Upper lobe of right lung (tissue), 1 donor: ENCODE measurements at regions not wholly inside any gene's neighbourhood (a gene's known extent, or its start where the extent isn't known, plus 50 kb on each side); places are given as distances from the start of the nearest gene placed in this dataset.

Experiments
- ATAC-seq: fragments of 200-7000 bp; cut with Tn5 transposase; one replicate; pipeline ENCODE4 v1.9.1; 2020; ENCODE audit warnings: mild to moderate bottlenecking, moderate library complexity
- DNase-seq: peaks from one replicate; pipeline ENCODE4 v3.0.0-alpha.2; 2020
- H3K27ac ChIP-seq: fragments of 200-600 bp; one replicate; pipeline ENCODE4 v1.8.0; 2022
- H3K27me3 ChIP-seq: fragments of 200-600 bp; one replicate; pipeline ENCODE4 v1.8.0; 2022; ENCODE audit warnings: mild to moderate bottlenecking
- H3K36me3 ChIP-seq: fragments of 200-600 bp; one replicate; pipeline ENCODE4 v1.8.0; 2022
- H3K4me1 ChIP-seq: fragments of 200-600 bp; one replicate; pipeline ENCODE4 v1.8.0; 2022
- H3K4me3 ChIP-seq: fragments of 200-600 bp; one replicate; pipeline ENCODE4 v1.8.0; 2022; ENCODE audit warnings: mild to moderate bottlenecking
- H3K9me3 ChIP-seq: fragments of 200-600 bp; one replicate; pipeline ENCODE4 v1.8.0; 2022
- intact Hi-C: fragments of 100-400 bp; cut with DNase I; formaldehyde crosslinking; loops from one replicate; pipeline ENCODE4 v1.11.0; 2022
- TF ChIP-seq, protein P1 (sequence below): fragments of 200-600 bp; IDR thresholded peaks from one replicate; pipeline ENCODE4 v1.8.0; 2022; ENCODE audit warnings: antibody characterized with exemption
- donor health status: DM: no; HTN: yes; CAD: no; lungs with severe emphysema.

DNA sequence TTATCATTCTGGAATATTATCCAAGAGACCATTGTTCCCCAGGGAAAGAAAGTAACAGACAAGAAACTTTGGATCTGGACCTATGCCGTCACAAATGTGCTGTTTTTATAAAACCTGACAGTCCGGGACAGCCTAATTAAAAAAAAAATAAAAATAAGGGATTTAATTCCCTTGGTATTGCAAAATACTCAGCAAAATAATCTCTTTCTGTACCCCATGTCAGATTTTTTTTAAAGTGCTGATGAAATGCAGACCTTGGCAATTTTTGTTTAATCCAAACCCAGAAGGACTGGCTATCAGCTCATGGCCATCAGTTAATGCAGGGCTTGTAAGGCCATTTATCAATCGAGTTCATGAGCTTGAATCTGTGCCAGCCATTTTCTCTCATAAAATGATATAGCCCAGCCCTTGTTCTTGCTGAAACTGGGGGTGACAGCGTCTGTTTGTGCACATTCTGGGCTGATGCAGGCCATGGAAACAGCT, 162.7 kb upstream of the S1PR3 start:
- H3K4me1 ChIP-seq, result no peaks in the 10 kb centered on the region
- intact Hi-C loops, result no loop called here
- H3K4me3 ChIP-seq, result no peak overlapping the region
- no peaks in the 10 kb centered on the region for H3K36me3 ChIP-seq
- TF ChIP-seq, protein P1, sequence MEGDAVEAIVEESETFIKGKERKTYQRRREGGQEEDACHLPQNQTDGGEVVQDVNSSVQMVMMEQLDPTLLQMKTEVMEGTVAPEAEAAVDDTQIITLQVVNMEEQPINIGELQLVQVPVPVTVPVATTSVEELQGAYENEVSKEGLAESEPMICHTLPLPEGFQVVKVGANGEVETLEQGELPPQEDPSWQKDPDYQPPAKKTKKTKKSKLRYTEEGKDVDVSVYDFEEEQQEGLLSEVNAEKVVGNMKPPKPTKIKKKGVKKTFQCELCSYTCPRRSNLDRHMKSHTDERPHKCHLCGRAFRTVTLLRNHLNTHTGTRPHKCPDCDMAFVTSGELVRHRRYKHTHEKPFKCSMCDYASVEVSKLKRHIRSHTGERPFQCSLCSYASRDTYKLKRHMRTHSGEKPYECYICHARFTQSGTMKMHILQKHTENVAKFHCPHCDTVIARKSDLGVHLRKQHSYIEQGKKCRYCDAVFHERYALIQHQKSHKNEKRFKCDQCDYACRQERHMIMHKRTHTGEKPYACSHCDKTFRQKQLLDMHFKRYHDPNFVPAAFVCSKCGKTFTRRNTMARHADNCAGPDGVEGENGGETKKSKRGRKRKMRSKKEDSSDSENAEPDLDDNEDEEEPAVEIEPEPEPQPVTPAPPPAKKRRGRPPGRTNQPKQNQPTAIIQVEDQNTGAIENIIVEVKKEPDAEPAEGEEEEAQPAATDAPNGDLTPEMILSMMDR, result no peak
- H3K27me3 ChIP-seq, result peaks cover 9% of the 10 kb centered on the region
- H3K27ac ChIP-seq, result no peak overlapping the region
- no peak for DNase-seq
- H3K9me3 ChIP-seq, result no peaks in the 10 kb centered on the region
- ATAC-seq, result no peak

DNA sequence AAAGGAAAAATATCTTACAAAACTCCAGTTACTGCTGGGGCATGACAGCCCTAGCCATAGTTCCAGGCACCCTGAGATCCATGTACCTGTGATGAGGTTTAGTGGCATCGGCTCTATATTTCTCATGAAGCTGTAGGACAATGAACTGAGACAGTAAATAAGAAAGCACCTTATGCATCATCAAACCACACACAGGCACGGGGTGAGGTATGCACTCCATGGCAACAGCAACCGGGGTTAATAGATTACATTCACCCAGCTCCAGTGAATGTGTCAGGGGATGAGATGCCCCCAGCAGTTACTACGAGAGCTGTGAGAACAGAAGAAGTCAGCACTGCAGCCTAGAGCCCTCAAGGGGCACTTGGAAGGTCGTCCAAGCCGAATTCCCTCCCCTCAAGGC, 162.0 kb upstream of the S1PR3 start:
- no peaks in the 10 kb centered on the region for H3K36me3 ChIP-seq
- H3K4me3 ChIP-seq, result no peak overlapping the region
- H3K27me3 ChIP-seq, result peaks cover 9% of the 10 kb centered on the region
- H3K4me1 ChIP-seq, result no peaks in the 10 kb centered on the region
- H3K27ac ChIP-seq, result no peak overlapping the region
- intact Hi-C loops, result no loop called here
- TF ChIP-seq, protein P1, result no peak
- ATAC-seq (no peak), DNase-seq (no peak)
- H3K9me3 ChIP-seq, result no peaks in the 10 kb centered on the region

DNA sequence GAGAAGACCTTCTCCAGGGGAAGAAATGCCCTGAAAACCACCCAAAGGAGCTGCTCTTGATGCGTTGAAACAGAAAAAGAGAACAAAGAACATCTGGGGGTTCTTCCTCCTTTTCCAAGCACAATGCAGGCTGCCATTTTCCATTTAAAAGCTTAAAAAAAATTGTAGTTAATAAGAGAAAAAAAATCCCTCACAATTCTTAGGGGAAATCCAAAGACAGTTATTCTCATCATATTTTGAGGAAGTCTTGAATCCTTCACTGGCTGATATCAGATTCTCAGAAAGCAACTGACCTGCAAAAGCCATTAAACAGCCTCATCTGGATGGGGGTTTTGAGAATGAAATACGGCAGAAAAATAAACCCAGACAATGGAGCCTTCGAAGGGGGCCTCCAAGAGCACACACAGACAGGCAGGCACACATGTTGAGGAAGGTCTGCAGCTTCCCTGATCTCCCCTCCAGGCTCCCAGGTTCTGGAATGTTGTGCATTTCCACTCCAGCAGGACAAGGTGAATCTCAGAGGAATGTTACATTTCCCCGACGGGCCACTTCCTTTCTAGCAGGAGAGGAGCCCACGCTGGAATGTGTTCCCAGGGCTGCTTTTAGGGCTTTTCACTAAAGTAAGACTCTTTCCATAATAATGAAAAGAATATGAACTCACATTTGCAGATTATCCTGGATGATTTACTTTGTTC, 159.4 kb upstream of the S1PR3 start:
- DNase-seq, result no peak
- peaks cover 8% of the 10 kb centered on the region for H3K27me3 ChIP-seq
- no peaks in the 10 kb centered on the region for H3K9me3 ChIP-seq
- H3K4me1 ChIP-seq, result peaks cover 8% of the 10 kb centered on the region
- no peak for ATAC-seq
- TF ChIP-seq, protein P1, result no peak
- H3K4me3 ChIP-seq, result no peak overlapping the region
- no peak overlapping the region for H3K27ac ChIP-seq
- H3K36me3 ChIP-seq, result no peaks in the 10 kb centered on the region
- intact Hi-C loops, result no loop called here

DNA sequence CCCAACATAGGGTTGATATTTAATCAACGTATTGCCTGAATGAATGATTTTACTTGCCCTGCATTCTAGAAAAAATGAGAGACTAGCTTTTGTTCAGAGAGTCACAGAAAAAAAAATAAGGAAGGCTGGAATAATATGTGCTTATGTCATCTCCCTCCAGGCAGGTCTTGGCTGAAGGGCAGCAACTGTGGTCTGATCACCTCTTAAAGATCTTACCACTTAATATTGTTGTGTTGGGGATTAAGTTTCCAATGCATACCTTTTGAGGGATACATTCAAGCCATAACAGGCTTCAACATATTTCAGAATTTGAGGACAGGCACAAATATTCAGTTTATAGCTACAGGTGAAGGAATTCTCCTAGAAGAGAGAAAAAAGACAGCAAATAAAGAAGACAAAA, 157.3 kb upstream of the S1PR3 start:
- H3K27me3 ChIP-seq, result no peaks in the 10 kb centered on the region
- no peak overlapping the region for H3K4me3 ChIP-seq
- no peaks in the 10 kb centered on the region for H3K36me3 ChIP-seq
- peaks cover 8% of the 10 kb centered on the region for H3K4me1 ChIP-seq
- ATAC-seq (no peak), DNase-seq (no peak)
- H3K27ac ChIP-seq, result no peak overlapping the region
- TF ChIP-seq, protein P1, result no peak
- no peaks in the 10 kb centered on the region for H3K9me3 ChIP-seq
- intact Hi-C loops, result no loop called here

DNA sequence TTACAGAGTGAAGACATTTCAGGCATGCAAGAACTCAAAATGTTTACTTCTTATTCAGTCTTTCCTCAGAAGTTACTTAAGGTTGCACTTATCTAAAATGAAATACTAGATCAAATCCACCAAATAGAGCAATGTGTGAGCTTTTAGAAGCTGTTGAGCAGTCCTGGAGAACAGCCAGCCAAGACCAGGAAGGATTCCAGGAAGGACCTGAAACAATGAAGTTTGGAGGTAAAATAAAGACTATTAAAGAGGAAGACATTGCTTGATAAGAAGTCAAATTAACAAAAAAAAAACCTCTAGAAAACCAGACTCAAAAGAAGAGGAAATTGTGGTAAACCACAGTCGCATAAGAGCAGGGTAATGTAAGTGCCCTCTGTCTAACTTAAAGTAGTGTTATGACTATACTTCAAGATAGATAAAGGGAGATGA, 156.2 kb upstream of the S1PR3 start:
- ATAC-seq, result peak; percentile 48
- Histone ChIP-seq H3K4me1 (peaks cover 8% of the 10 kb centered on the region), H3K4me3 (no peak overlapping the region), H3K36me3 (no peaks in the 10 kb centered on the region), H3K9me3 (no peaks in the 10 kb centered on the region), H3K27ac (no peak overlapping the region), H3K27me3 (no peaks in the 10 kb centered on the region)
- no peak for DNase-seq
- intact Hi-C loops, result no loop called here
- TF ChIP-seq, protein P1, result no peak
